ENCODE measurements at regions not wholly inside any gene's neighbourhood (a gene's known extent, or its start where the extent isn't known, plus 50 kb on each side); places are given as distances from the start of the nearest gene placed in this dataset.
"Not testable (repeated sequence)": the region's sequence is repeated elsewhere in the genome, so short reads cannot be mapped to it uniquely, and the experiment has no call there.

DNA sequence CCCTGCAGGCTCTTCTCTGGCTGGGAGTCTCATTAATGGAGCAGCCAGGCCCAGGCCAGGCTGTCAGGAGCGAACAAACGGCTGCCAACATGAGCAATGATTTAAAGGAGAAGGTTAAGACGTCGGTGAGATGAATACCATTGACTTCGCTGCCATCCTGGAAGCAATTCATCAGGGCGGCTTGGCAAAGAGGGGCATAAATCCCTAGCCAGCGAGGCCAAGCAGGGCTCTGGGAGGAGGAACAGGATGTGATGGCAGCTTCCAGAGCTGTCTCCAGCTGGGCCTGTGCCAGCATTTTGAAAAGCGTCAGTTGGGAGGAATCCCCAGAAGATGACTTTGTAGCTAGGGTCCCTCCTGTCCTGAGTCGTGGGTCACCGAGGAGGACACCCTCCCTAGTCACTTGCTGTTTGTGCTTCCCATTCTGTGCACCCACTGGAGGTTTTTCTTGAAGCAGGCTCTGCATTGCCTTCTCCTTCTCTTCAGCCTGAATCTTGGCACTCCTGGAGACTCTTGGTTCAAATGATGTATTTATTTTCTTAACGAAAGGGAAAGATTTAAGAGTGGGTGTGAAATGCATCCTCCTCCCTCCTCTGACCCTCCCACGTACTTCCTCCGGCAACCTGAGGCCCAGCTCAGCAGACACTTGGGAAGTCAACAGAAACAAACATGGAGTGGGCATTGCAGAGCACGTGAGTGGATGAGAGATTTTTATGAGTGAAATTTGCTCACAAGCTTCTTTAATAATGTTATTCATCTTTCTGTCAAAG, 476.3 kb upstream of the CADM1 start:
- Histone ChIP-seq H3K9me2 (replicated peaks; ENCODE audit: control insufficient read depth, low read length) (no peaks in the 10 kb centered on the region), H4K20me1 (ENCODE audit: control insufficient read depth, insufficient read depth, low read depth, low read length) (no peaks in the 10 kb centered on the region), H3K9me3 (ENCODE audit: control insufficient read depth, insufficient read depth, low read length) (no peaks in the 10 kb centered on the region; the same call in 1 of the 2 replicates), H3K4me2 (ENCODE audit: low read length) (no peak overlapping the region), H3K27me3 (ENCODE audit: control insufficient read depth, low read length) (no peaks in the 10 kb centered on the region), H3K4me3 (ENCODE audit: low read length) (no peak overlapping the region), H3K4me1 (ENCODE audit: control insufficient read depth, low read length) (no peaks in the 10 kb centered on the region), H3K27ac (ENCODE audit: low read depth, low read length) (no peak overlapping the region), H3K79me2 (ENCODE audit: control insufficient read depth, low read length) (no peaks in the 10 kb centered on the region), H3K36me3 (ENCODE audit: control insufficient read depth, low read length) (no peaks in the 10 kb centered on the region), H3F3A (ENCODE audit: control insufficient read depth, insufficient read depth) (no peaks in the 10 kb centered on the region)
- TF ChIP-seq, protein P1, sequence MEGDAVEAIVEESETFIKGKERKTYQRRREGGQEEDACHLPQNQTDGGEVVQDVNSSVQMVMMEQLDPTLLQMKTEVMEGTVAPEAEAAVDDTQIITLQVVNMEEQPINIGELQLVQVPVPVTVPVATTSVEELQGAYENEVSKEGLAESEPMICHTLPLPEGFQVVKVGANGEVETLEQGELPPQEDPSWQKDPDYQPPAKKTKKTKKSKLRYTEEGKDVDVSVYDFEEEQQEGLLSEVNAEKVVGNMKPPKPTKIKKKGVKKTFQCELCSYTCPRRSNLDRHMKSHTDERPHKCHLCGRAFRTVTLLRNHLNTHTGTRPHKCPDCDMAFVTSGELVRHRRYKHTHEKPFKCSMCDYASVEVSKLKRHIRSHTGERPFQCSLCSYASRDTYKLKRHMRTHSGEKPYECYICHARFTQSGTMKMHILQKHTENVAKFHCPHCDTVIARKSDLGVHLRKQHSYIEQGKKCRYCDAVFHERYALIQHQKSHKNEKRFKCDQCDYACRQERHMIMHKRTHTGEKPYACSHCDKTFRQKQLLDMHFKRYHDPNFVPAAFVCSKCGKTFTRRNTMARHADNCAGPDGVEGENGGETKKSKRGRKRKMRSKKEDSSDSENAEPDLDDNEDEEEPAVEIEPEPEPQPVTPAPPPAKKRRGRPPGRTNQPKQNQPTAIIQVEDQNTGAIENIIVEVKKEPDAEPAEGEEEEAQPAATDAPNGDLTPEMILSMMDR (IDR thresholded peaks at IDR 0.05; ENCODE audit: low read depth, low read length, poor library complexity, severe bottlenecking), result no peak
- TF ChIP-seq EZH2phosphoT487 (IDR thresholded peaks at IDR 0.05; ENCODE audit: borderline replicate concordance, low read length), result no peak

DNA sequence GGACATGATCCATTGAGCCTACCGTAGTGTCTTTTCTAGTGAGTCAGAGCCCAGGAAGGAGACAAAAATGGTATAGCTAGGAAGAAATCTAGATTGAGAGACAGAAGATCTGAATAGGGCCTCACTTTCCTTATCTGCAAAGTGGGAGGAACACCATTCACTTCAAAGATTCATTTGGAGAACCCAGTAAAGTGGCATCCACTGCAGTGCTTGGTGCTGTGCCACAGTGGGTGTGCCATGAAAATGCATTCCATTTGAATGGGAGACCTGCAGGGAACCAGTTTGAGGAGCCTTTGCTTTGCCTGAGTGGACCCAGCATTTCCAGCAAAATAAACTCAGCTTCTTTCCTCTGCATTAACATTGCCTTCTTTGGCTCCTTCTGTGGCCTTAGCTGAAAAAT, 470.5 kb upstream of the CADM1 start:
- Histone ChIP-seq H3K9me2 (replicated peaks; ENCODE audit: control insufficient read depth, low read length) (no peaks in the 10 kb centered on the region), H3K27ac (ENCODE audit: low read depth, low read length) (no peak overlapping the region), H3K9me3 (ENCODE audit: control insufficient read depth, insufficient read depth, low read length) (no peaks in the 10 kb centered on the region; the same call in 1 of the 2 replicates), H3K4me1 (ENCODE audit: control insufficient read depth, low read length) (no peaks in the 10 kb centered on the region), H3K27me3 (ENCODE audit: control insufficient read depth, low read length) (peaks cover 4% of the 10 kb centered on the region; the same call in 1 of the 2 replicates), H3K79me2 (ENCODE audit: control insufficient read depth, low read length) (no peaks in the 10 kb centered on the region), H3K4me3 (ENCODE audit: low read length) (no peak overlapping the region), H4K20me1 (ENCODE audit: control insufficient read depth, insufficient read depth, low read depth, low read length) (no peaks in the 10 kb centered on the region), H3K4me2 (ENCODE audit: low read length) (no peak overlapping the region), H3F3A (ENCODE audit: control insufficient read depth, insufficient read depth) (no peaks in the 10 kb centered on the region), H3K36me3 (ENCODE audit: control insufficient read depth, low read length) (no peaks in the 10 kb centered on the region)
- TF ChIP-seq EZH2phosphoT487 (IDR thresholded peaks at IDR 0.05; ENCODE audit: borderline replicate concordance, low read length), result no peak
- TF ChIP-seq, protein P1 (IDR thresholded peaks at IDR 0.05; ENCODE audit: low read depth, low read length, poor library complexity, severe bottlenecking), result no peak

DNA sequence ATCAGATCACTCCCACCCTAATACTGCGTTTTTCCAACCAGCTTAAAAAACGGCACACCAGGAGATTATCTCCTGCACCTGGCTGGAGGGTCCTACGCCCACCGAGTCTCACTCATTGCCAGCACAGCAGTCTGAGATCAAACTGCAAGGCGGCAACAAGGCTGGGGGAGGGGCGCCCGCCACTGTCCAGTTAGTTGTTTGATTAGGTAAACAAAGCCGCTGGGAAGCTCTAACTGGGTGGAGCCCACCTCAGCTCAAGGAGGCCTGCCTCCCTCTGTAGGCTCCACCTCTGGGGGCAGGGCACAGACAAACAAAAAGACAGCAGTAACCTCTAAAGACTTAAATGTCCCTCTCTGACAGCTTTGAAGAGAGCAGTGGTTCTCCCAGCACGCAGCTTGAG, 463.0 kb upstream of the CADM1 start:
- not testable (repeated sequence) for H3K4me2 ChIP-seq (ENCODE audit: low read length); H3K27me3 ChIP-seq (ENCODE audit: control insufficient read depth, low read length); H3K36me3 ChIP-seq (ENCODE audit: control insufficient read depth, low read length); H4K20me1 ChIP-seq (ENCODE audit: control insufficient read depth, insufficient read depth, low read depth, low read length); H3K4me1 ChIP-seq (ENCODE audit: control insufficient read depth, low read length); H3K27ac ChIP-seq (ENCODE audit: low read depth, low read length); H3F3A ChIP-seq (ENCODE audit: control insufficient read depth, insufficient read depth); H3K9me3 ChIP-seq (ENCODE audit: control insufficient read depth, insufficient read depth, low read length); H3K9me2 ChIP-seq (replicated peaks; ENCODE audit: control insufficient read depth, low read length); H3K4me3 ChIP-seq (ENCODE audit: low read length); H3K79me2 ChIP-seq (ENCODE audit: control insufficient read depth, low read length)

DNA sequence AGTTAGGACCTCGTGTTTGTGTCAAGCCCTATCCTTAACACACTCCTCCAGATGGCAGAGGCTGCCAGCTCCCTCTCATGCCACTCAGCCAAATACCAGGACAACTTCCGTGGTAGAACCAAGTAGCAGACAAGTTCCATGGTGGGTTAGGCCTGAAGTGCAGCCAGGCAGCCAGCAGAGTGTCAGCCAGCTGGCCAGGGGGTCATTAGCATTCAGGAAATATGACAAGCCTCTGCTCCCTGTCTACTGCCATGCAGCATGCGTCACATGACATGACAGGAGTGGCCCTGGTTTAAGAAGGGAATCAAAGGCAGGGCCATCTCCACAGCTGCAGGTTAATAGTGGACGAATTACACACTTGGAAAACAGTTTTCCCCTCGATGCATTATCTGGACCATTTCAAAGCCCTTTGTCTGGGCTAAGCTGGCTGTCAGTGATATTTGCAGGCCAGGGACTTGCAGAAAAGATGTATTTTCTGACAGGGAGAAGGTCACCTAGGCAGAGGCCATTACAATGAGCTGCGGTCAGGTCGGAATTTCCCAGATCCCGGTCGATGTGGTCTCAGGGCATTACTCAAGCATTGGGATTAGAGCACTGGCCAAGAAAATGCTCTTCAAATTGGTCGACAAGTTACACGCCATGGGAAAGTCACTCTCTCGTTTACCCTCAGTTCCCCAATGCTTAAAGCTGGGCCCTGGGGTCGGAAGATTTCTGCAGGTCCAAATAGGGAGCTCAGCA, 461.7 kb upstream of the CADM1 start:
- Histone ChIP-seq H4K20me1 (ENCODE audit: control insufficient read depth, insufficient read depth, low read depth, low read length) (no peaks in the 10 kb centered on the region), H3K9me2 (replicated peaks; ENCODE audit: control insufficient read depth, low read length) (no peaks in the 10 kb centered on the region), H3K4me1 (ENCODE audit: control insufficient read depth, low read length) (no peaks in the 10 kb centered on the region), H3F3A (ENCODE audit: control insufficient read depth, insufficient read depth) (no peaks in the 10 kb centered on the region), H3K4me3 (ENCODE audit: low read length) (no peak overlapping the region), H3K27me3 (ENCODE audit: control insufficient read depth, low read length) (no peaks in the 10 kb centered on the region), H3K27ac (ENCODE audit: low read depth, low read length) (no peak overlapping the region), H3K36me3 (ENCODE audit: control insufficient read depth, low read length) (no peaks in the 10 kb centered on the region), H3K4me2 (ENCODE audit: low read length) (no peak overlapping the region), H3K9me3 (ENCODE audit: control insufficient read depth, insufficient read depth, low read length) (no peaks in the 10 kb centered on the region), H3K79me2 (ENCODE audit: control insufficient read depth, low read length) (no peaks in the 10 kb centered on the region)
- TF ChIP-seq EZH2phosphoT487 (IDR thresholded peaks at IDR 0.05; ENCODE audit: borderline replicate concordance, low read length), result no peak
- TF ChIP-seq, protein P1 (IDR thresholded peaks at IDR 0.05; ENCODE audit: low read depth, low read length, poor library complexity, severe bottlenecking), result no peak

All from DOHH2 (cell line).